Nucleus accumbens (tissue), 56 donors: ENCODE measurements at regions not wholly inside any gene's neighbourhood (a gene's known extent, or its start where the extent isn't known, plus 50 kb on each side); places are given as distances from the start of the nearest gene placed in this dataset.

Experiments used
- DNase-seq, 56 donors: peaks; one replicate each; lab custom pipeline; 2025; lab: John Stamatoyannopoulos, UW

DNA sequence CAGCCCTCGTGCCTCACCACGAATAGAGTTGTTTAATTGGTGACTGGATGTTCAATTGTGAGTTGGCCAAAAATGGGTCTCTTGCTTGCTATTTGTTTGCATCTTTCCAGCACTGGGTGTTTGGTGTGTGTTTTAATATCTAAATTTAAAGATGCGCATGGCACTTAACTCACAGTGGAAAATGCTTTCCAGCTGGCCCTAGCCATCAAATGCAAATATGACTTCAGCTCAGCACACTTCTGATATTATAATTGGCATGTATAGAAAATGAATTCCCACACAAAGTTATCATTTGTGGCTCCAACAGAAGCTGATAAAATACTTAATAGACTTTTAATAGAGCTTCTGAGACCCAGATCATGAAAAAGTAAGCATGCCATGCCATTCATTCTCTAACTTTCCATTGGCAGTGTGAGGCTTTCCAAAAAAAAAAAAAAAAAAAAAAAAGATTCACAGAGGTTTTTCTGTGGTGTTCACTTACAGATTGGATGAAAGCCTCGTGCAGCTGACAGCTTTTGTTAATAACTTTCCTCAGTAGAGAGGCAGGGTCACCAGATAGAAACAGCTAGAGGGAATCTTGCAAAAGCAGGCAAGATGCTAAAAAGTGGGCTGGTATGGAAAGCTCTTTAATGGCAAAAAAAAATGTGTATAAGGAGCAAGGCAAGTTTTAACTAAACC is 425.2 kb downstream of the GALC start:
- DNase-seq: no peak

DNA sequence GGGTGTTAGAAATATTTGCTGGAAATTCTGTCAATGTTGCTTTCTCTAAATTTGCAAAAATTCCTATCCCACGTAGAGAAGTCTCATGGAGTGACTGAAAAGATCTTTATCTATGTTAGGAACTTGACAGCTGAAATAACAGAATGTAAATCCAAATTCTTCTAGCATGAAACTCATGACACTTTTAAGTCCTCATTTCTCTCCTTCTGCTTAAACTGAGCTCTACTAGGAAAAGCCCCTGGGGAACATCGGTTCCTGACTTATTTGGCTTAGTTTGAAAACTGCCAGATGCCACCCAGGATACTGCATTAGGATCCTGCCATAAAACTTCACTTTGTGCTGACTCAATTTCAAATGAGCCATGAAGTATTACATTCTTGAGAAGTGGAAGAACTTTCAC is 426.0 kb downstream of the GALC start:
- no peak for DNase-seq

GRCh38 chr14:87547536-87547935 is 445.4 kb downstream of the GALC start:
- DNase-seq: no peak

DNA sequence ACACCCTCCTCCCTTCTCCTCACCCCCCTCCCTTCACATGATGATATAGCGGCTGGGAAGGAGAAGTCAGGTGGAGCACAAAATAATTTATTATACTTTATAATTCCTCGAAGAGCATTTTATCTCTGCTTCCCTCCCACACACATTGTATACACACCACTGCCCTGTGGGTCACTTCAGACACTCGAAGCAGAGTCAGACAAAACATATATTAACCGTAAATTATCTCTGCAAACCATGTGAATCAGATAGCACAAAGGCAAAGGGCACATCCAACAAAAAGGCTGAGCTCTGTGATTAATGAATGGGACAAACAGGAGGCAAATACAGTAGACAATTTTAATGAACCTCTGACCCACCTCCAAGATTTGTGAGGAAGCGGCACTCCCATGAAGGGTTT is 450.7 kb downstream of the GALC start:
- DNase-seq: no peak

DNA sequence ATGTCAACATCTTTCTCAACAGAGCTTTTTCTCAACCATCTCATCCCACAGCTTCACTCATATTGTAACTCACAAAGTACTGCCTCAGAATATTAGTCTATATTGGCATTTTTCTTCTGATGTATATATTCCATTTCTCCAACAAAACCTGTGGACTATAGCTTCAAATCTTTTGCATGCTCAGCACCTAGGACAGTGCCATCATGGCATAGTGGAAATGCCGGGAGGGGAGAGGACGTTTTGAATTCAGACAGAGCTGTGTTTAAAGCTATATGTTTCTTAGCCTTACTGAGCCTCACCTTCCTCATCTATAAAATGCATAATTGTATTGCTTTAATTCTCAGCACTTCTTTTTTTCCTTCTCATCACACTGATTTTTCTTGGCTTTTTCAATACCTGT is 452.6 kb downstream of the GALC start:
- DNase-seq: no peak

GRCh38 chr14:87529081-87529480 is 463.9 kb downstream of the GALC start:
- no peak for DNase-seq

- DNase-seq: no peak
These were observed 466.3 kb downstream of the GALC start for GRCh38 chr14:87526731-87527130.

DNA sequence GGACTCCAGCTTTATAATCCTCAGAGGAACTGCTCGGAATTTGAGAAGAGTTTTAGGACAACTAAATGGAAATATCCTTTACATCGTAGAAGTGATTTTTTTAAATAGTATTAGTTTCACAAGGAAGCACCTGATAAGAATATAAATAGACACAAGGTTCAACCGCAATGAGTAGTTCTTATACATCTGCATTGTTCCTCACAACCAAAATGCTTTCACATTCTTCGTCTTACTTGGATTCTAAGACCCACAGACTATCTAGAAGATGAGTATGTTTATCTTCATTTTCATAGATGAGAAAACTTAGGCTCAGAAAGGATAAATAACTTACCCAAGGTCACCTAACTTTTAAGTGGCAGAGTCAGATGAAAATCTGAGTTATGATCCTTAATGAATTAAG is 469.0 kb downstream of the GALC start:
- no peak for DNase-seq

- DNase-seq: no peak
These were observed 470.4 kb downstream of the GALC start for GRCh38 chr14:87522575-87522974.

- no peak for DNase-seq
These were observed 484.6 kb downstream of the GALC start for GRCh38 chr14:87508333-87508732.

DNA sequence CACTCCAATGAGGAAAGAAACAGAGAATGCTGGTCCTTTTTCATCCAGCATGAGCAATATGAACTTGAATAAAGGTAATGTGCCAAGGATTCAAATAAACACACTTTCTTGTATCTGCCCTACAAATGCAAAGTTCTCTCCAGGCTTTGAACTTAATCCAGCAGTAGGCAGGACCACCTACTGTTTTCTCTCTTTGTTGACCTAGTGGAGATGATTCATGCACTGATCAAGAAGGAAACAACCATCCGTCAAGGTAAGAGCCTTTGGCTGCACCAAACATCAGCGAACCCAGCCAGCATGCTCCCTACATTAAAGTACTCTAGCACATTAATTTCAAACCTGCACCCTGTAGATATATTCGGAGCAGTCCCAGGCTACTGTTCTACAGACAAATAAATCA is 489.3 kb downstream of the GALC start:
- no peak for DNase-seq

- DNase-seq: no peak
These were observed 495.7 kb downstream of the GALC start for GRCh38 chr14:87497301-87497700.

DNA sequence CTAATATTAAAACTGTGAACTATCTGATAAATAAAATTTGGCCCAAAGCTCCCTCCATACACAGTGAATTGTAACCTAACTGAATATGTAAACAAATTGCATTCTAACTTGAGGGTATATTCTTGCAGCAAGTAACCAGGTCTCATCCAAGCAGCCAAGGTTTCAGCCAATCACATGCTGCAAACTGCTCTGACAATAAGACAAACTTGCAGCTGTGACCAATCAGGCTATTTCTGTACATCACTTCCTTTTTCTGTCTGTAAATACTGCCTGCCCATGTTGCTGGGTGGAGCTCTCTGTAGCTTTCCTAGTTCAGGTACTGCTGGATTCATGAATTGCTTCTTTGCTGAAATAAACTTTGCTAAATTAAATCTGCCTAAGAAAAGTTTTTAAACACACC is 499.0 kb downstream of the GALC start:
- no peak for DNase-seq

- DNase-seq: no peak
These were observed 500.4 kb downstream of the GALC start for GRCh38 chr14:87492561-87492960.

DNA sequence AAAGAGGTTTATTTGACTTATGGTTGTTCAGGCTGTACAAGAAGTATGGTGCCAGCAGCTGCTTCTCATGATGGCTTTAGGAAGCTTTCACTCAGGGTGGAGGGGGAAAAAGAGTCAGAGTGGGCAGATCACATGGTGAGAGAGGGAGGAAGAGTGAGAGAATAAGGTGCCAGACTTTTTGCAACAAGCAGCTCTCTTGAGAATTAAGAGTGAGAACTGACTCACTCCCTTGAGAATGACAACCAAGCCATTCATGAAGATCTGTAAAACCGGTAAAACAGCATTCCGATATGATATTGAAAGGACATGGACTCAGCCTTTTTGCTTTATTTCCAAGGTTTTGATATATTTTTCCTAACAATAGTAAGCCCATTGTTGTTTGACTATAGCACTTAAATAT is 501.2 kb downstream of the GALC start:
- no peak for DNase-seq

- no peak for DNase-seq
These were observed 503.7 kb downstream of the GALC start for GRCh38 chr14:87489196-87489819.

- DNase-seq: no peak
These were observed 509.4 kb downstream of the GALC start for GRCh38 chr14:87483271-87484260.

DNA sequence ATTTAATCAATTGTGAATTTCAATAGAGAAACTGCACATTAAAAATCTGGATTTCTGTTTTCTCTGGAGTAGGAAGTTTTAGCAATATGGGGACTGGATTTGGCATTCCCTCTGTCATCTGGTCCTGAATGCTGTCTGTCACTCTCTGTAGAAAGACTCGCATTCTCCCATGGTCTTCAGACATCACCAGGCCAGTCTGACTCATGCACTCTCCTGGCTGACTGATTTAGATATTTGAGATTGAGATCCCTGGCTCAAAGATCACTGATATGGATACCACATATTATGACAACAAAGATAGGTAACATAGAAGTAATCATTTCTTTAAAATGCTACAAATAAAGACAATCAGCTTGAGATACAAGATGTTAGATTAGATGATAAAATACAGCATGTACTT is 524.5 kb downstream of the GALC start:
- DNase-seq: no peak

GRCh38 chr14:87467578-87467977 is 525.4 kb downstream of the GALC start:
- DNase-seq: no peak

- no peak for DNase-seq
These were observed 527.2 kb downstream of the GALC start for GRCh38 chr14:87465770-87466169.

DNA sequence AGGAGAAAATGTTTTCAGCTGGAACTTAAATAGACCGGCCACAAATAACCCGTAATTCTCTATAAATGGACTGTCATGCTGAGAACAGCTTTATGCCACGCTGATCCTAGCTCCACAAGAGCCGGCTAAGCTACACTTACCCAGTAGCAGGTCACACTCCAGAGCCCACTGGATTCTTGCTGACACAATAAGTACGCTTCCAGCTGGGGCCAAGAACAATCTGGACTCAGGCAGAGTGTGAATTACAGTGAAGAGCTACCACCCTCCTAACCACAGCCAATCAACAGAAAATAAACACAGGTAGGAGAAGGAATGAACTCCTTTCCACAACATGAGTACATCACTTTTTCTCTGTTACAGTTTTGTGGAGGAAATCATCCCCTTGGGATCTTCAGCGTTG is 531.3 kb downstream of the GALC start:
- peak in 1 of 56 donors; percentile 1 for DNase-seq
